Fibroblast of peridontal ligament (primary cell): ENCODE measurements at regions not wholly inside any gene's neighbourhood (a gene's known extent, or its start where the extent isn't known, plus 50 kb on each side); places are given as distances from the start of the nearest gene placed in this dataset.
"Not testable (repeated sequence)": the region's sequence is repeated elsewhere in the genome, so short reads cannot be mapped to it uniquely, and the experiment has no call there.

Source experiments
- DNase-seq: peaks from one replicate; pipeline ENCODE4 v3.0.0-alpha.2; 2010; ENCODE audit errors: extremely low read depth

DNA sequence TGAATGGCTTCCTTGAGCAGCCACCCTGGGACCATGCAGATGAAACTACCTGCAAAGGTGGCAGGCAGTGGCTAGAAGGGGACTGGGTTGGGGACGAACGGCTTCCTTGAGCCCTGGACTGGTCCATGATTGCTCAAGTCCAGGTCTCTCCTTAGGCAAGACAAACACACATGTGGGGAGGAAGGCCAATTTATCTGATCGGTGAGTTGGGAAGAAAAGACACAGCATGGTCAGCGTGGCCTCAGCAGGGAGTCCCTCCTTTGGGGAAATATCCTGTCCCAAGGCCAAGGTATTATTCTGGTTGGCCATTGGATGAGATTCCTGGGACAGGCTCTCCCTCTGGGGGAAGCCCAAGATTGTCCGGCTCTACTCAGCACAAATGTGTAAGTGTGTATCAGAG is 116.3 kb upstream of the ERG start:
- DNase-seq: no peak

DNA sequence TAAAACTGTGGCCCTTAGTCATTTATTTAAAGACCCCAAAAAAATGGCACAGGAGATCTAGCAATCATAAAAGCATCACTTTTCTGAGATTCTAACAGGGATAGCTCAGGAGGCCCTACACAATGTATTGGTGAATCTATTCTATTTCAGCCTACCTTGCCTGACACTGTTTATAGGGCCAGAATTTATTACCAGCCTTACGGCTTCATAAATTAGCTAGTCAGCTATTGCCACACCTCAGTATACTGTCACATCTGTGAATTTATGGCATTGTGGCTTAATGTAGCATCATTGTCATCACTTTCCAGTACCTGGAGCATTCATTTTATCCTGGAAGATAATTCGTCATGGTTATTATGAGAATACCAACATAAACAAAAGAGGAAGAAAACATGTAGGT is 121.2 kb upstream of the ERG start:
- no peak for DNase-seq

DNA sequence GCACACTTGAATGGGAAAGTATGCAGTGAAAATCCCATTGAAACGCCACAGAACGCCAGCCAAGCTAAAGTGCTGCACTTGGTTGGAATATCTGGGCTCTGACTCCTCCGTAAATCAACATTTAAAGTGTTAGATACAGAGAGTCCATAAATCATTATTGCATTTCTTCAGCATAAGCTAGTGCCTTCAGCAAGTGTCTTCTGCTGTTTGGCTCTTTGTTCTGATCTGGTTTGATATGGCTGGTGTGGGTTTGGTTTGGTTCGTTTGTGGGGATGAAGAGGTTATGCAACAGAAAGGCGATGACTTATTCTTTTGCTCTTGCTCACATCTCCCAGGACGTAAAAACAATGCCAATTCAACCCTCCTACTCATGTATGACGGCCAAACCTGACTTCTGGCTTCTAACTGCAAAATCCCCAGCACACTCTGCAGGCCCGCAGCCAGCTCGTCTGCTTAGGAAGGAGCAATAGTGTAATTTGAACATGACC is 121.8 kb upstream of the ERG start:
- peak; percentile 2 for DNase-seq

DNA sequence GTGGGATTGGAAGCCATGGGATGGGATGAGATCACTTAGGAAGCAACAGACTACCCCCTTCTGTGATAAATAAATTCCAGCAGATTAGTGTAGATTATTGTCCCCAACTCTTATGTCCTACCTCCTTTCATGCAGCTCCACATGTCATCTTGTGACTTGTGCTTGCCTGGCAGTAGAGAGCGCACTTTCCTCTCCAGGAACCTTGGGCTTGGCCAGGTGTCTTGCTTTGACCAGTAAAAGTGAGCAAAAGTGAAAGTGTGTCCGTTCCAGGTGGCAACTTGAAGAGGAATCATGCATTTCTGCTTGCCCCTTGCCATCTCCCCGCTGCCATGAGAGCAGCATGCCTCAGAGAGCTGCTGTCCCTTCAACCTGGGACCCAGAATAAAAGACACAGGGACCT is 122.9 kb upstream of the ERG start:
- no peak for DNase-seq

DNA sequence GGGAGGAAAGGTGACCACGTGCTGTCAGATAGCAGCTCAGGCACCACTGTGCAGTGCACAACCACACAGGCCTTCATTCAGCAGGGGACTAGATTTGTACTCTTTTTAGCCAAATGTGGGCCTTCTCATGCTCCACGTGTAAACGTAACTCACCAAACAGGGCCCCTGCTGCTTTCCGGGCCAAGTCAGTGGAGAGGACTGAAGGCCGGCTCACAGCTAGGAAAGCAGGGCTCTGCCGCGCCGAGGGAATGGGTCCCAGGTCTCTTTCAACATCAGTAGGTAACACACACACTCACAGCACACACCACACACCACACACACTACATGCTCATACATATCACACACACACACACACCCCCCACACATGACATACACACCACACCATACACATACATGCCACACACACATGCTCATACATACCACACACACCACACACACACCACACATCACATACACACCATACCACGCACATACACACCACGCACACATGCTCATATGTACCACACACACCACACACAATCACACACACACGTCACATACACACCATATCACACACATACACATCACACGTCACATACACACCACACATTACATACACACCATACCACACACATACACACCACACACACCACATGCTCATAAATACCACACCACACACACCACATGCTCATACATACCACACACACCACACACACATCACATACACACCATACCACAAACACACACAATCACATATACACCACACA is 124.0 kb upstream of the ERG start:
- DNase-seq: no peak

DNA sequence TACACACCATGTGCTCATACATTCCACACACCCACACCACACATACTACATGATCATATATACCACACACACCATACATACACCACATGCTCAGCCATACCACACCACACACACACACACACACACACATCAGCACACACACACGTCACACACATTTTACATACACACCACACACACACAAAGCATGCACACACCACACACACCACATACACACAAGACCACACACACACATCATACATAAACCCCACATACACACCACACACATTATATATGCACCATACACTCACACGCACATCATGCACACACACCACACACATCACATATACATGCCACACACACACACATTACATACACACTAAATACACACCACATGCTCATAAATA is 124.5 kb upstream of the ERG start:
- DNase-seq: no peak

DNA sequence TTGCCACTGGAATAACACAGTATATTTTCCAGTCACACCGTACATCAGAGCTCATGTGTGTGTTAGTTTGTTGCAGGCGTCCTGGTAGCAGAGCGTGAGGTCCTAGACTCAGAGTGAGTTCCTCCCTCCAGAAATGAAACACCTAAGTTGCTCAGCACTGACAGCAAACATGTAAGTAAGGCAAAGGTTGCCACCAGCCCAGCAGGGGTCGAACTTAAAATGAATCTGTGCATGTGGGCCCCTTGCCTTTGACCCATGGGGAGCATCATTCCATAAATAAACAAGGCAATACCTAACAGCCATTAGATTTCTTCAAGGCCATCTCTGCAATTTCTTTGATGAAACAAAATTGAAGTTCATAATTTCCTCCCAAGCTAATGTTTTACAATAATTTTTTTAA is 125.3 kb upstream of the ERG start:
- no peak for DNase-seq

DNA sequence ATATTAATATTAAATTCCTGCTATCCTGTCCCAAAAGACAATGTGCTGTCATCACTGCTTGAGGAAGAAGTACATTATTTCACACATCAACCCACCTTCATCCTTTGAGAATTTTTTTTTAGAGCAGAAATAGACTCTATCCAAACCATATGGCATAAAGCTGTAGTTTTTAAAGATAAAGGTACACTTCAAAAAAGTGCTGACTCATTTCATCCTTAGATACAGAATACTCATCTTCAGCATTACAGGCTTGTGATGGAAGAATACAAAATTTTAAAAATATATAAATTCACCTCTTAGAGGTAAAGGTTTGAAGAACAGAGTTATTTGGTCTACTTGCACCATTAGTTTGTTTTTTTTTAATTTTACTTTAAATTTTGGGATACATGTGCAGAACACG is 126.7 kb upstream of the ERG start:
- DNase-seq: no peak

DNA sequence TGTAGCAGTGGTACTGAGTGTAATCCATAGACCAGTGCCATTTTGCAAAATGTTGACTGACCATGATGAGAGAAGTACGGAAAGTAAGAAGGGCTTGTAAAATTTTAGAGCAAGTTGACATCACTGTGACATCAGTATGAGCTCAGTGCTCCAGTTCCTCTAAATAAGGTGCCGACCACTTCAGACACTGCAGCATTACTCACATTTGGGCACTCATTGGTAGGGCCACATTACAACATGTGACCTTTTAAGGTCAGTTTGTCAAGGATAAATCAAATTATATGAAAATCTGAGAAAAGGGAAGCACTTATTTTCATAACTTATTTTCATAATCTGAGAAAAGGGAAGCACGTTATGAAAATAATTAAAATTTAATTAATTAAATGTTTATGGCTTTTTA is 128.0 kb upstream of the ERG start:
- no peak for DNase-seq

DNA sequence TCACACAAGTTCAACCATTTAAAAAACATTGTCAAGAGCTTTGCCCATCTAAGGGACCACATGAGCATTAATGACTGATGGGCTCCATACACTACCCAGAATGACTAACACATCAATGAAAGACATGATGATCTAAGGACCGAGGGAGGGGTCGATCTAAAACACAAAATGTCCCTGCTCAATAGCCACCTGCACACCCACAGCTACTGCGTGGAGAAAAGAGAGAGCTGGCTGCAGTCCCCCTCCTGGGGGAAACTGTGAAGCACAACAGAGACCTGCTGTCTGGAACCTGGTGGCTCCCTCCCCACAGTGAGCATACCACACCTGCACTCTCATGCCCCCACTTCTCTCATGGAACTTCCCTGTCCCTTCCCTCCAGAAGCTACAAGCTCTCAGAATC is 130.1 kb upstream of the ERG start:
- DNase-seq: no peak

DNA sequence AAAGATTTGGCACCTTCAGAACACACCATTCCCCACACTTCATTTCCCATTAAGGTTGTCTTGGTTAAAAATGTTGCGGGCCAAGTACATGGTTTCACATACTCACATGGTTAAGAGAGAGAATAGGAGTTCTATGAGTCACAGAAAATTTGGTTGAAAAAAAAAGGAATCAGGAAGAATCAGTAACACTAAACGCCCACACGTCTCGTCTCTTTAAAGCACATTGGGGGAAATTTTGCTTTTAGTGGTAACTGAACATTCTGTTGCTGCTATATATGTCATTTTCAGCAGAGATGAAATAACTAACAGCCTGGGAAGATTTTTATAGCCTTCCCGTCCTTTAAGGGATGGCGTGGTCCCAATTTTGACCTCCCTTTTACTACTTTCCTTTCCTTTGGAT is 132.9 kb upstream of the ERG start:
- DNase-seq: no peak

DNA sequence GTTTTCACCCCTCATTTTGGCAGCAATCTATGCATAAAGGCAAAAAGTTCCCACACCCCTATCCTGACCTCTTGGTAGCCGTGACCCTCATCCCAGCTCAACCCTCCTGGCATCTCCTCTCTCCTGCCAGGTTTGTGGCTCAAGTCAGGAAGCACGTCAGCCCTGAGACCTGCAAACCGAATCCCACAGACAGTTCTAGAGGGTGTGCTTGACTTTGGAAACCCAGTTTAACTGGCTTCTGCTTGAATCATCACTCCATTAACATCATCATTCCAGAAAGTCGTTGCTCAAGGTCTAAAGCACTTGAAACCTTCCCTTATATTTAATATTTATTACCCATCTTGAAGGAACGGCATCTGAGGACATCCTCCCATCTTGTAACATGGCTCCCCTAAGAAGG is 133.4 kb upstream of the ERG start:
- DNase-seq: no peak

DNA sequence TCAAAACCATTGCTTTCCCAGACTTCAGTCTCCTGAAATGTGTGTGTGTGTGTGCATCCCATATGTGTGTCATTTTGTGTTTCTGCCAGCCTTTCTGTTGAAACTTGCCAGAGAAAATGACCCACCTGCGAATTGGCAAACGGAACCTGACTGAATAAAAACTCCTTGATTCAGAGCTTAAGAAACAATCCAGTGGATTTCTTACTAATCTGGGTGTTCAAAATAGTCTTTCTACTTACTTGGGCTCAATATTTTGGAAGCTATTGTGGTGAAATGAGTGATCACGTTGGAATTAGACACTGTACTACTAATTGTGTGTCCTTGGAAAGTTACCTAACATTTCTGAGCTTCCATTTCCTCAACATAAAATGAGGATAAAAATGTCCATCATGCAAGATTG is 138.9 kb upstream of the ERG start:
- no peak for DNase-seq

DNA sequence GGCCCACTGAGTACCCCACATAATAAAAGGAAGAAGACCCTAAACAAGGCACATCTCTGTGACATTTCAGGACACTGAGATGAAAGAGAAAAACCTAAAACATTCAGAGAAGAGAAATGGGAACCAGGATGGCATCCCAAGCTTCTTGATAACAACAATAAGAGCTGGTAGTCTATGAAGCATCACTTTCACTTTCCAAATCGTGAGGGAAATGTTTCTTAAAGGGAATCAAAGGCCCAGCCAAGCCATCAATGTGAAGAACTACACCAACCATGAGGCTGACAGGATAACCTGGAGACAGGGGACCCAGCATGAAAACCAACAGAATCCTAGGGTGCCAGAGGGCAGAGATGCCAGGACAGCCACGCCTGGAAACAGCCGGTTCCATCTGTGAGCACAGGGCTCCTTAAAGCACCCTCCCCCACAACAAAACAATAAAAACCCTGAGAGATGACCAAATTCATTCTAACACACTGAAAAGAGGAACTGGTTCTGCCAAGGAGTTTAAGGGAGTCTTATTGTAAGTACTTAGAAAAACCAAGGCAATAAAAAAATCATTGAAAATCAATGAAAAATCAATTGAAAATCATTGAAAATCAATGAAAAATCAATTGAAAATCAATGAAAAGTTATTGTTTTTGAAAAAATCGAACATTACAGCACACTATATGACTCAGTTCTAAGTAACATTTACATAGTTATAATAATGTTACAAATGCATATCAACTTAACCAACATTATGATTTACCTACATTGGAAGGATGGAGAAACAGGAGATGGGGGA is 141.5 kb upstream of the ERG start:
- DNase-seq: peak; percentile 1

DNA sequence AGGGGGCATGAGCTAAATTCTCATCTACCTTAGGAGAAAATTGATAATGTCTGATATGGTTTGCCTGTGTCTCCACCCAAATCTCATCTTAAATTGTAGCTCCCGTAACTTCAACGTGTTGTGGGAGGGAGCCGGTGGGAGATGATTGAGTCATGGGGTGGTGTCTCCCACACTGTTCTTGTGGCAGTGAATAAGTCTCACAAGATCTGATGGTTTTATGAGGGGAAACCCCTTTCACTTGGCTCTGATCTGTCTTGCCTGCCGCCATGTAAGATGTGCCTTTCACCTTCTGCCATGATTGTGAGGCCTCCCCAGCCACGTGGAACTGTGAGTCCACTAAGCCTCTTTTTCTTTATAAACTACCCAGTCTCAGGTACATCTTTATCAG is 142.1 kb upstream of the ERG start:
- DNase-seq: not testable (repeated sequence)

DNA sequence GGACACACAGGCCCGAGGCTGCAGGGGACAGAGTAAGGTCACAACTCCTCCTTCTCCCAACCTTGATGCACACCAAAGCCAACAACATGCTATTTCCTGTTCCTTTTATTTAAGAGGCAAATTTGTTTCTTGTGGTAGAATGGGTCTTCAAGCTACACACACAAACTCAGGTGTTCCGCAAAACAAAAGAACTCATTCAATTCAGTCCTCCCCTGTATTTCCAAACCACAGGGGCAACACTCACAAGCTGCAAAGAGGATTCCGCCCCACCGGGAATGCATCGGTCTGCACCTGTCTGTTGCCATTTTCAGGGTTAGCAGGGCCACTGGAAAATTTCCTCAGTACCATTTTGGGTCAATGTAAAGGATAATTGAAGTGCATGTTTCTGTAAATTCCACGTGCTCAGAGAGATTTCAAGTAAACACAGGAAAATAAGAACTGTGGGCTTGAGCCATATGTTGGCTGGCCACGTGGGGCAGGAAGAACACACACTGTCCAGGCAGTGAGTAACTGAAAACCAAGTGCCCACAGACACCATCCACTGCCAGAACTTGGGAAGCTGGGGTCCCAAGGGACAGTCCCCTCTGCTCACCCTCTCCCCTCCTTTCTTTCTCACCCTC is 145.2 kb upstream of the ERG start:
- no peak for DNase-seq

DNA sequence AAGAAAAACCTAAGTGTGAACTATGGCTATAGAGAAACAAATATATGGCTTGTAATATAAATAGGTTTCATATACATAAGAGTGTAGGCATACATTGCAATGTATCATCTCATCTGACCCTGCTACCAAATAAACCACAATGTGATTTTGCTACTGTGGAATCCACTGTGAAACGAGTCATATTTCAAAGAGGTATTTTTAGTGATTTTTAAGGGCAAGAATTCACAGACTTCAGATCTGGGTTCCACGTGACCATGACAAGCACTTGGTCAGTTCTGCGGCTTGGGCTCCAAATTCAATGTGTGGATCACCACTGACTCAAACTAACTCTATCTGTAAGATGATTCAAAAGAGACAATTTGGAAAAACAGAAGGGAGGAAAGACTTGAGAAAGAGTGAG is 147.0 kb upstream of the ERG start:
- peak; percentile 55 for DNase-seq

DNA sequence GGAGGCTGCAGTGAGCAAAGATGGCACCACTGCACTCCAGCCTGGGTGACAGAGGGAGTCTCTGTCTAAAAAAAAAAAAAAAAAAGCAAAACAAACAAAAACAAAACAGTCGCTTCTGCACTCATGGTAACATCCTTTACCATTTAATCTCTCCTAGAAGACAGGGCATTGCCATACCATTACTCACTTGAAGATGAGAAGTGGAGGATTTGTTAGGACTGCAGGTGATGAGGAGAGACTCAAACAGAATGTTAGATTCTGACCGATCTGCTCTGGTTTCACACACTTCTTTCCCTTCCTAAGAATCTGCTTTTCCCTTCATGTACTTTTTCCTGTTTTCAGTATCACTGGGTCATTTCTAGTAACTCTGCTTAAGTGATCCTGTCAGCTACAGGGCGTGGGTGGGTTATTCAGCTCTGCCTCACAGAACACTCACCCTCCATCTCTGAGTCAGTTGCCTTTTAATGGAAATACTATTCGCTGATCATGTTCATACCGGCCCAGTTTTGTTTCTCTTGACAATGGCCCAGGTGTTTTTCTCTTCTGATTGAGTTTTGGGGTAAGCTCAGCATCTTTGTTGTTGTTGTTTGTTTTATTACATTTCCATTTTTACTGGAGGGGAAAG is 148.0 kb upstream of the ERG start:
- peak; percentile 1 for DNase-seq

DNA sequence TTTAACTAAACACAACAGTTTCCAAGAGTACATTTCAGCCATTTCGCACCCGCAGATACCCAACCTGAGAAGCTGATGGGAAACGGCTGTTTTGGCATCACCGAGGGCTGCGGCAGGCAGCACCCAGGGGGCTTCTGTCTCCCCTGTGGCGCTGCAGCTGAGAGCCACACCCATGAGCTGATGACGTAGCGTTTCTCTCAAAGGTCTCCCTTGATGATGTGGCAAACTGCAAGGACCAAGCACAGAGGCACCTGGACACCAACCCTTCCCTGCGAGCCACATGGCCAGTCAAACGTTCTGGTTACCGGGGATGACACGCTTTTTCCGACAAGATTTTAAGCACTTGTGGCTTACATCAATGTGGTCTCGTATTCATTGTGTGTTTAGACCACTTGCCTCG is 150.8 kb upstream of the ERG start:
- DNase-seq: no peak

DNA sequence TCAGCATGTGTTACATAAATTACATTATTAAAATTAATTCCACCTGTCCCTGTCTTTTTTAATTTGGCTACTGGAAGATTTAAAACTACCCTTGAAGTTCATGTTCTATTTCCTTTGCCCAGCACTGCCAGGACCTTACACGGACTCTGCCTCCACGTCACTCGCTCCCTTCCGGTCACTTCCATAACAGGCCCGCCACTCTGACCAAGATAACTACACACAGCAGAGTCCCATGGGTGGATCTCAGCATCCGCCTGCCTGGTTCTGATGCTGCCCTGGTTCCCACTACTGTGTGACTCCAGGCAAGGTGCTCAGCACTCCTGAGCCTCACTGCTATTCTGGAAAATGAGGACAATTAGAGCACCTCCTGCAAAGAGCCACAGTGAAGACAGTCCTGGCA is 153.3 kb upstream of the ERG start:
- DNase-seq: no peak

DNA sequence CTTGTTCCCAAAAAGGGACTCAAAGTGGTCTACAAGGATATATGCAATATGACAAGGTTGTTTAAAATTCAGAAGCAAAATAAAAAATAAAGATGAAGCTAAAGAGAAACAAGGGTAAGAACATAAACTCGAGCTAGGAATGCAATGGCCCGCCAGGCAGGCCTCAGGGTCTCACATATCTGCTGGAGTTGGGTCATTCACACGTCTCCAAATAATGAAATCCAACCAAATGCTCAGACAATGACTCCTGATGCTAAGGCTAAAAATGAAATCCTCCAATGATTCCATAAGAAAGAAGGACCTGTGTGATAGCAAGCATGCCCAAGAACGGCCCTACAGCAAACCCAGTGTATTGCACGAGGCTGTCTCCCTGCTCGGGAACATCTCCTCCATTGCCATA is 153.3 kb upstream of the ETS2 start:
- DNase-seq: no peak

DNA sequence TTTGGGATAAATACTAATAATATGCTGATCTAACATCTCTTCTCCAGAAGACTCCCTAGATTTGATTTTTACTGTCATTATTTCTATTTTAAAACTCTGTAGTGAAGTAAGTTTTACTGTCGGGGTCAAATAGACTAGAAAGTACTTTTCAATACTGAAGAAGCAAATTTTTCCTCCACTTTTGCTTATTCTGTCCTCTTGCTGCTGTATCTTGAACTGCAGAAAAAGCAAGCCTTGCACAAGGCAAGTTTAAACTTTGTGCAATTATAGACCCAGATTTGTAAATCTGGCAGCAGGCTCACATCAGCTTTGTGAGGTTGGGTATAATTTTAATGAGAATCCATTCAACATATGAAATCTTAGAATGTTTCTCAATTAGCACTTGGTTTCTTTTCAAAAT is 151.1 kb upstream of the ETS2 start:
- no peak for DNase-seq

DNA sequence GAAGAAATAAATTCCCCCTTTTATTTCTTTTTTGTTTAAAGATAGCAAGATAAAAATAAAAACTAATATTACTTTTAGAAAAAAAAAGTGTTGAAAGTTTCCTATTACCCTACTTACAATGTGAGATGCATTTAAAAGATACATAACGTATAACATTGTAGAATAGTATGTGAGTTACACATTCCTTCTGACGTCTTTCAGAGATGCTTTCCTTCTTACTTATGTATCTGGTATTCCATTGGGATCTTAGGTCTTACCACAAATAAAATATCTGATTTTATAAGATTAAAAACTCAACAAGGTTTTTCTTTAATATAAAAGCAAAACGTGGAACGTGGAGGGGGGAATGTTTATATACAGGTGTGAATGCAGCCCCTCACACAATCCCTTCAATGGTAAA is 147.2 kb upstream of the ETS2 start:
- no peak for DNase-seq
